ENCODE measurements at regions not wholly inside any gene's neighbourhood (a gene's known extent, or its start where the extent isn't known, plus 50 kb on each side); places are given as distances from the start of the nearest gene placed in this dataset.
"Not testable (repeated sequence)": the region's sequence is repeated elsewhere in the genome, so short reads cannot be mapped to it uniquely, and the experiment has no call there.

DNA sequence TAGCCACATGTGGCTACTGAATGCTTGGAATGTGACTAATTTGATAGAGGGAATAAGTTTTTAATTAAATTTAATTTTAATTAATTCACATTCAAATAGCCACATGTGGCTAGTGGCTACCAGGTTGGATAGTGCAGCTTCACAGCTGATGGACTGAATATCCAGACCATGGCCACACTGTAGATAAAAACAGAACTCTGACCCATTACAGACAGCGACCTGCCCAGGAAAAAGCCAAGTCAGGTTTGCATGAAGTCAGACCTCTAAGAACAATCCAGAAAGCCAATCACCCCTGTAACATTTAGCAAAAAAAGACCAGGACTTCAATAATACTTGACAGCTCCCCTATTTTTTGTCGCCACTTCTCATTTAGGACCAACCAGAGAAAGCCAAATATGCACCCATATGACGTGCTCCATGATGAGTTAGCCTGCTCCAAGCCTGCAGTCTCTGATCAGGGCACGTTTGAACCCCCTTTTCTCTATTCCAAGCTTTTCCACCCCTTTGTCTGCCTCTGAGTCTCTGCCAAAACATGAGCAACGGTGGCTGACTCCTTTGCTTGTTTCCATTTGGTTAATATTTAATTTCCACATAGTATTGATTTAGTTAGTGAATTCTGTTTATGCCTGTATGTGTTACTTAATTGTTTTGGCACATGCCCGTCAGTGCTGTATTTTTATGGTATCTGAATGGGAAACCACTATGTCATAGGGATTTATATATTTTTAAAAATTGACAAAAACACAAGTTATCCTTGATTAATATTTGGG, 636.3 kb downstream of the UTRN start:
- Histone ChIP-seq H3K4me3 (no peak overlapping the region), H3K9me3 (no peaks in the 10 kb centered on the region), H3K4me1 (no peaks in the 10 kb centered on the region), H3K27me3 (no peaks in the 10 kb centered on the region), H3K27ac (no peak overlapping the region), H3K36me3 (no peaks in the 10 kb centered on the region)
- DNase-seq (no peak), ATAC-seq (no peak)
- intact Hi-C loops (cut with DNase I), result no loop called here
- TF ChIP-seq, protein P1, sequence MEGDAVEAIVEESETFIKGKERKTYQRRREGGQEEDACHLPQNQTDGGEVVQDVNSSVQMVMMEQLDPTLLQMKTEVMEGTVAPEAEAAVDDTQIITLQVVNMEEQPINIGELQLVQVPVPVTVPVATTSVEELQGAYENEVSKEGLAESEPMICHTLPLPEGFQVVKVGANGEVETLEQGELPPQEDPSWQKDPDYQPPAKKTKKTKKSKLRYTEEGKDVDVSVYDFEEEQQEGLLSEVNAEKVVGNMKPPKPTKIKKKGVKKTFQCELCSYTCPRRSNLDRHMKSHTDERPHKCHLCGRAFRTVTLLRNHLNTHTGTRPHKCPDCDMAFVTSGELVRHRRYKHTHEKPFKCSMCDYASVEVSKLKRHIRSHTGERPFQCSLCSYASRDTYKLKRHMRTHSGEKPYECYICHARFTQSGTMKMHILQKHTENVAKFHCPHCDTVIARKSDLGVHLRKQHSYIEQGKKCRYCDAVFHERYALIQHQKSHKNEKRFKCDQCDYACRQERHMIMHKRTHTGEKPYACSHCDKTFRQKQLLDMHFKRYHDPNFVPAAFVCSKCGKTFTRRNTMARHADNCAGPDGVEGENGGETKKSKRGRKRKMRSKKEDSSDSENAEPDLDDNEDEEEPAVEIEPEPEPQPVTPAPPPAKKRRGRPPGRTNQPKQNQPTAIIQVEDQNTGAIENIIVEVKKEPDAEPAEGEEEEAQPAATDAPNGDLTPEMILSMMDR (IDR thresholded peaks at IDR 0.05), result no peak

DNA sequence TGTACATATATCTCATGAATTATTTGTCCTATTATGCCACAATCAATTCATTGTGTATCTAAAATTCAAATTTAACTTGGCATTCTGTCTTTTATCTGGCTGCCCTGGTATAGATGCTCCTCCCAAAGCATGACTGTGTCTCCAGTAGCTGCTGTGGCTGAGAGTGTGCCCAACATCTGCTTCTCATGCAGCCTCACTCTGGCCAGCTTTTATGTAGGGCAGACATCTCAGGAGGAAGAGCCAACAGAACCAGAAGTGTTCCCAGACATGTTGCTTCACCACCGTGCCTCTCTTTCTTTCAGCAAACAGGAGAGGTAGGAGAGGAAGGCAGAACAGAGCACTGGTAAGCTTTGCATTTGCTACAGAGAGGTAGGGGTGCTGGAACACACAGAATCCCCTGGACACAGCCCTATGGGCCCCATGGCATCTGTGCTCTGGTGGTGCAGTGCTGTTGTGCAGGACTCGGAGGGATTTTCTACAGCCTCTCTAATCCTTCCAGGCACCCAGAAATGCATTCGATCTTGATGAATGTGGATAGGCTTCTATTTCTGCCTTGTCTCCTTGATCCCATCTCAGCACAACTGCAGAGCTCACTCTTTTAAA, 637.1 kb downstream of the UTRN start:
- H3K27ac ChIP-seq, result no peak overlapping the region
- no peaks in the 10 kb centered on the region for H3K36me3 ChIP-seq
- DNase-seq, result peak in 2 of 4 donors; percentile 10 to 26
- ATAC-seq, result peak; percentile 40
- TF ChIP-seq, protein P1 (IDR thresholded peaks at IDR 0.05), result no peak
- H3K4me3 ChIP-seq, result no peak overlapping the region
- no peaks in the 10 kb centered on the region for H3K9me3 ChIP-seq
- H3K27me3 ChIP-seq, result no peaks in the 10 kb centered on the region
- no peaks in the 10 kb centered on the region for H3K4me1 ChIP-seq
- intact Hi-C loops (cut with DNase I), result no loop called here

DNA sequence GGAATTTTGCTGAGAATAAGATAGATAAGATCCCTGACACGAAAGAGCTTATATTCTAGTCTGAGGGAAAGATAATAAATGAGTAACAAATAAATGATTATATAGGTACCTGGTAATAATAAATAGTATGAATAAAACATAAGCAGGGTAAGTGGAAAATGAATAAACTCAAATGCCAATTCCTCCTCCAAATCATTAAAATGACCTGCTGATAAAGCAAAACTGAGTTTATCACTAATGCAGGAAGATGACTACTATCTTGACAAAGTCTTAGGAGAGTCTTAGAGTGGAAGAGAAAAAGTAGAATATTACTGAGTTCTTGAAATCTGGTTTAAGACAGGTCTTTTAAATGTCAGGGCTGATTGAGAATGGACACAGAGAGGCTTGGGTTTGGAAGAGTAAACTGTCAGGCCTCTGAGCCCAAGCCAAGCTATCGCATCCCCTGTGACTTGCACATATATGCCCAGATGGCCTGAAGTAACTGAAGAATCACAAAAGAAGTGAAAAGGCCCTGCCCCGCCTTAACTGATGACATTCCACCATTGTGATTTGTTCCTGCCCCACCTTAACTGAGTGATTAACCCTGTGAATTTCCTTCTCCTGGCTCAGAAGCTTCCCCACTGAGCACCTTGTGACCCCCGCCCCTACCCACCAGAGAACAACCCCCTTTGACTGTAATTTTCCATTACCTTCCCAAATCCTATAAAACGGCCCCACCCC, 637.8 kb downstream of the UTRN start:
- H3K4me3 ChIP-seq; H3K27ac ChIP-seq; H3K4me1 ChIP-seq; ATAC-seq; H3K27me3 ChIP-seq; H3K9me3 ChIP-seq; intact Hi-C loops (cut with DNase I); DNase-seq; H3K36me3 ChIP-seq: not testable (repeated sequence)

DNA sequence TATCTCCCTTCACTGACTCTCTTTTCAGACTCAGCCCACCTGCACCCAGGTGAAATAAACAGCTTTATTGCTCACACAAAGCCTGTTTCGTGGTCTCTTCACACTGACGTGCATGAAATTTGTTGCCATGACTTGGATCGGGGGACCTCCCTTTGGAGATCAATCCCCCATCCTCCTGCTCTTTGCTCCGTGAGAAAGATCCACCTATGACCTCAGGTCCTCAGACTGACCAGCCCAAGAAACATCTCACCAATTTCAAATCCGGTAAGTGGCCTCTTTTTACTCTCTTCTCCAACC, 638.3 kb downstream of the UTRN start:
- intact Hi-C loops (cut with DNase I); H3K27ac ChIP-seq; H3K4me3 ChIP-seq; ATAC-seq; H3K4me1 ChIP-seq; H3K27me3 ChIP-seq; H3K9me3 ChIP-seq; DNase-seq; H3K36me3 ChIP-seq: not testable (repeated sequence)

DNA sequence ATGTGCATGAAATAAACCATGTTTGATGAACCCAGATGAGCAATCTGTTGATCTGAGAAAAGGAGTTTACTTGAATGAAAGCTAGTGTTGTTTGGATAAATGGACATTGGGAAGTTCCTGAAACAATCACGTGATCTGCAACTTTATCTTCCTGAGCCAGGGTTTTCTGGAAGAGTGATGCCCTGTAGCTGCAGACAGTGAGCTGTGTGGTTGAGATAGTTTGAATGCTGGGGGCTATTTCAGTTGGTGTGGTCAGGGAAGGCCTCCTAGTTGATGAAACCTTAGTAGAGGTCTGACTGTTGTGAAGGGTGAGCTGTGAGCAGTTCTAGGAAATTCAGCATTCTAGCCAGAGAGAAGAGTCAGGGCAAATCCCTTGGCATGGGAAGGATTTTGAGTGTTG, 643.7 kb downstream of the UTRN start:
- intact Hi-C loops (cut with DNase I), result no loop called here
- no peak for DNase-seq
- Histone ChIP-seq H3K27me3 (no peaks in the 10 kb centered on the region), H3K4me1 (no peaks in the 10 kb centered on the region), H3K27ac (no peak overlapping the region), H3K9me3 (no peaks in the 10 kb centered on the region), H3K4me3 (no peak overlapping the region), H3K36me3 (no peaks in the 10 kb centered on the region)
- TF ChIP-seq, protein P1 (IDR thresholded peaks at IDR 0.05), result no peak
- no peak for ATAC-seq

DNA sequence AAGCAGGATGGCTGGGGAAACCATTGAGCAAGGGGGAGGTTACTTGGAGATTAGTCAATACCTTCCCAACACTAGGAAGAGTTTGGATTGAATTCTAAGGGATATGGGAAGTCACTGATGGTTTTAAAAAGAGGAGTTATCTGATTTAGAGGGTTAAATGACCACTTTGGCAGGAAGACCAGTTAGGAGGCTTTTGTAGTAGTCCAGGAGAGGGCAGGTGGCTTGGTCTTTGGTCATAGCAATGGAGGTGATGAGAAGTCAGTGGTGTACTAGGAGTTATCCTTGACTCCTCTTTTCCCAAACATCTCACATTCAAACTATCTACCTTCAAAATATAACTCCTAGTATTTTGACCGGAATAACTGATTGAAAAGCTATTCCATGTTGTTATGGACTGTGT, 644.1 kb downstream of the UTRN start:
- H3K27me3 ChIP-seq, result no peaks in the 10 kb centered on the region
- no peak overlapping the region for H3K4me3 ChIP-seq
- H3K9me3 ChIP-seq, result peaks cover 0 to 2% of the 10 kb centered on the region in 2 donors
- no peaks in the 10 kb centered on the region for H3K4me1 ChIP-seq
- H3K27ac ChIP-seq, result no peak overlapping the region
- no peak for ATAC-seq
- DNase-seq, result no peak
- TF ChIP-seq, protein P1 (IDR thresholded peaks at IDR 0.05), result no peak
- no peaks in the 10 kb centered on the region for H3K36me3 ChIP-seq
- intact Hi-C loops (cut with DNase I), result no loop called here
